Skeletal muscle cell (primary cell): ENCODE measurements at regions not wholly inside any gene's neighbourhood (a gene's known extent, or its start where the extent isn't known, plus 50 kb on each side); places are given as distances from the start of the nearest gene placed in this dataset.
"Not testable (repeated sequence)": the region's sequence is repeated elsewhere in the genome, so short reads cannot be mapped to it uniquely, and the experiment has no call there.

ENCODE experiments used
- DNase-seq: peaks from one replicate; pipeline ENCODE4 v3.0.0-alpha.2; 2010; ENCODE audit warnings: low read depth
- H3K4me3 ChIP-seq: 2 replicates; pipeline ENCODE4 v1.5.1; 2011; ENCODE audit warnings: low read depth, mild to moderate bottlenecking, control low read depth, low read length, moderate library complexity

DNA sequence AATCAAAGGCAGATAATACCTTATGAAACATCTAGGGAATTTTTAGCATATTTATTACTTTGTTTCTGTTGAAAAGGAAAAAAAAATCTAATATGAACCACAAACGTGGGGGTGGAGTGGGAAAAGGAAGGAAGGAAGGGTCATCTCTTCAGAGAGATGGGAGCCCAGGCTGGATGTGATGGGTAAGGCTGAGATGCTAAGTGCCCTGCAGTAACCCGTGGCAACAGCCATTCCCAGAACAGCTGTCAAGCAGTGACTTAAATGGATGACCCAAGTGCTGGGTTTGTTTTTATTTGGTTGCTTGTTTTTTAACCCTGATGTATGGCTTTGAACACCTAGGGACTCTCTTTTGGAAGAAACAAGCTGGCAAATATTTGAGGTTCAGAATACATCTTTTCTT, 50.7 kb upstream of the KLF7 start:
- H3K4me3 ChIP-seq: no peak overlapping the region
- no peak for DNase-seq

DNA sequence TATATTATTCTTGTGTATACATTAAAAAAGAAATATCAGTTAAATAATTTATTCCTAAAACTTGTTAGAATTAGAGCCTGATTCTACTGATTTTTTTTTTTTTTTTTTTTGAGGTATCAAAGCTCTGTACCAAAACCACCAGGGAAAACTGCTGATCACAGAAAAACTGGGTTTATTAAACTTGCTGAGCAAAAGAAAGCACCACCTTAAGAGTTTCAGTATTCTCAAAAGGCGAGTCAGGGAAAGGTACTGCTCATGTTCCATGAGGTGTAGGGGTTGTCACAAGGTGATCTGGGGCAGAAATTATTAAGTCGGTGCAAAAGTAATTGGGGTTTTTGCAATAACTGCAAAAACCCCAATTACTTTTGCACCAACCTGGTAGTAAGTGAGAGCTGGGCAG, 51.7 kb upstream of the KLF7 start:
- DNase-seq: no peak
- no peak overlapping the region for H3K4me3 ChIP-seq

DNA sequence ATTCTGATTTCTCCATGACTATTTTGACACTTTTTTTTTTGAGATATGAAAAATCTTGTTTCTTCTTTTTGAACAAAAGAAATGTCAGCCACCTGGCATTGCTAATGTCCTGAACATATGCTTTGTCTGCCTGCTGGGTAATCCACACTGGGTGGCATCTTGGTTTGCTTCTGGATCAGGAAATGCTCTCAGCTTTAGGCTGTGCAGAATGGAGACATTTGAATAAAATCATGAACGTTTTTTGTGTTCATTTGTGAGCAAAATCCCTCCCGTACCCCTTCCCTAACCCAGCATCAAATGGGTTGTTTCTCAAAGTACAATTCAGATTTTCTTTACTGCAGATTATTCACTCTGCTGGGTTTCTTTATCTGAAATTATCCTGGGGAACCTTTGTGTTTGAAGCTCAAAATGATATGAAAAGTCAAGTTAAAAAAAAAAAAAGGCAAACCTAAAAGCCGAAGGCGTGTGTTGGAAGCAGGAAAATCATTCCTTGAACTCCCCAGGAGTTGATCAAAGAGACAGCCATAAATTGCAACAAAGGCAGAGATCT, 53.4 kb upstream of the KLF7 start:
- no peak overlapping the region for H3K4me3 ChIP-seq
- no peak for DNase-seq

DNA sequence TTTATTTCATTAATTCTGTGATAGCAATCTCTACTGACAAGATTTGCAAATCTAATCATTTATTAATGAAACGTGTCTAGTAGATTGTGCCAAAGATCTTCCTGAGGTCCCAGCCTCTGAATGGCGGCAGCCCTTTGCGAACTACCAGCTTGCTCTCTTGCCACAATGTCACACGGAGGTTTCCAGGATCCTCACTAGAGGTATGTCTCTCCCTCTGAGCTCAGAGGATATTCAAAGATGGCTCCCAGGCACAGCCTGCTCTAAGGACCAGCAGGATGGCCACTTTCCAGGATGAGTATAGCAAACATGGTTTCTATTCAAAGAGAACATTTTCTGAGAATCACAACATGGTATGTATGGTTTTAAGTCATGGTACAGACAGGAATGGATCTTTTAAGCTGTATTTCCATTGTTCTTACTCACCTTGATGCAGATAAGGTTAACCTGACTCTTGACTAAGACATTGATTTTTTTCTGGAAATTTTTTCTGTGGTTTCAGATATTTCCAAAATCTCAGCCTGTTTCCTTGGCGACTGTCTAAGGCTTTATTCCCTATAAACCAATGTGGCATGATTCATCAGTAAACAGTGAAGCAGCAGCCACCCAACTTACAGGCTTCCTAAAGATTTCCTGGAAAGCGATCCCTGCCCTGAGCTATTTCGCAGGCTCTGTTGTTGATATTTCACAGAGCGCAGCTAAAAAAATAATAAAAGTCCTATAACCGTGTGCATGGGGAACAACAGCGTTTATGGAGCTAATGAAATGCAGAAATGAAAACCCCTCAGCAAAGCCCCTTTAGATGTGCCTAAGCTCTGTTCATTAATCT, 54.1 kb upstream of the KLF7 start:
- no peak overlapping the region for H3K4me3 ChIP-seq
- peak; percentile 72 for DNase-seq

DNA sequence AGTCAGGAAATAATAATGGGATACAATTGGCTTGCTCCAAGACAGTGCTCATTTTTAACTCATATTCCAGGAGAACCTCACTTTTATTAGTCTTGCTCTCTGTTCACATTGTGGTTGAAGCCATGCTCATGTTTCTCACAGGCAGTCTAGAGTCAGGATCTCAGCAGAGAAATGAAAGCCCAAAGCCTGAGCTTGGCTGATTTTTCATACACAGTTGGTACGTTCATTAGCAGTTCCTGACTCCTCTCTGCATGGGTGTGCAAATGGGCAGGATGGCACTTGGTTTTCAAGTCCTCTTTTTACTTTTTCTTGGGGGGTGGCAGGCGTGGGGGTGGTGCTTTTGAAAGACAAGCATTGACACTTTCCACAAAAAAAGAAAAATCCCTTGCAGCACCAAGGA, 56.0 kb upstream of the KLF7 start:
- H3K4me3 ChIP-seq: no peak overlapping the region
- DNase-seq: no peak

DNA sequence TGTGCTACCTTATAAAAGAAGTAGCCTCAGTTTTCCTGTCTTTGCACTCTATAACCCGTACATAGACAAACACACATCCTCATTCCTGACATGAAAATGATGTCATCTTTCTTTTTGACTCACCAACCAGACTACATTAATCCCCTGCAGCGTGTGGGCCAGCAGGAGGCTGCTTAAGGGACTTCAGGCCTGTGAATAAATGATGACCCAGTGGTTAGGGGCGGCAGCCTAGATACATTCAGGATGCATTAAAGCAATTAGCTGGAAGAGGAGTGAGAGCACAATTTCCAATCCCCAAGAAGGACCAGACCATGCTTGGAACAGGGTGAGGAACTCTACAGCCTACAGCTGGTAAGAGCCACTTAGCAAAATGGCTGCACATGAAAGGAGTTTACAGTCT, 57.3 kb upstream of the KLF7 start:
- DNase-seq: peak; percentile 67
- no peak overlapping the region for H3K4me3 ChIP-seq

DNA sequence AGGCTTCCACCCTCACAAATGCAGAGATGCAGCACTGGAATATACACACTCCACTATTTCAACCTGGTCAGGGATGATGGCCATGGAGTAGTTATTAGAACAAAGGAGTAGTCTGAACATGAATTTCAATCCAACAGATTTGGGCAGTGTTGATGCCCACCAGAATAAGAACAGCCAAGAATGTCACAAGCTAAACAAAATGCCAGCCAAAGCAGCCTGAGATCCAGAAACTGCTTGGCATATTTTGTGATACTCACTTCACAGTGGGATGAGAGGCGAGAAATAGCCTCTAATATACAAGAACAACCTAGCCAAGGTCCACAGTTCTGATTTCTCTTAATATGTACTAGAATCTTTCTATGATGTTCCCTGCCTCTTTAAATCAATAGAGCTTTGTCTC, 58.6 kb upstream of the KLF7 start:
- no peak for DNase-seq

DNA sequence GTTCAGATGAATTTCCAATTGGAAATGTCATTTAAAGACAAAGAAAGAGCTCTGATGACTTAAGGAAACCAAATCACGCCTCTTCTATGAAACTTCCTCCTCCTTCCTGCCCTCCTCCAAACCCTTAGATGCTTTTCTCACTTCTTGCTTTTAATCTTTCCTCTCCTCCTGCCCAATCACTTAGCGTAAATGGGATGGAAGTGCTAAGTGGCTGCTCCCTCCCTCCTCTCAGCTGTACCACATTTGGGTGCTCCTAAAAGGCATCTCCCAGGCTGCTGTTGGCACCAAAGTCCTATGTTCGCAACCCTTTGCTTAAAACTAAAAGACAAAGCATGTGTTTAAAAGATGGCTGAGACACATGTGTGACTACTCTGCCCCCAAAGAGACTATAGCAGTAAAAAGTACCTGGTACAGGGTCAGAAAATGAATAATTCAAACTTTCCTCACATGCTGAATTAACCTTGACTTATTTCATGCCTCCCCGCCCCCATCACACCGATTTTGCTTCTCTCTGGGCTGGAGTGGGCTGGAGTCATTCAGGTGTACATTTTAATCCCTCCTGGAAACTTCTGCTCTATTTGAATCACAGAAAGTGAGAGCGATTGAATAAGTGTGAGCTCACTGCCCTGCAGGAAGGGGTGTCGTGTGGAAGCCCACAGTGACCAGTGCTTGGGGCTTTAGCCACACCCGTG, 59.2 kb upstream of the KLF7 start:
- H3K4me3 ChIP-seq: no peak overlapping the region
- no peak for DNase-seq

More for the DNA sequence above, 58.6 kb upstream of the KLF7 start:
- no peak overlapping the region for H3K4me3 ChIP-seq

DNA sequence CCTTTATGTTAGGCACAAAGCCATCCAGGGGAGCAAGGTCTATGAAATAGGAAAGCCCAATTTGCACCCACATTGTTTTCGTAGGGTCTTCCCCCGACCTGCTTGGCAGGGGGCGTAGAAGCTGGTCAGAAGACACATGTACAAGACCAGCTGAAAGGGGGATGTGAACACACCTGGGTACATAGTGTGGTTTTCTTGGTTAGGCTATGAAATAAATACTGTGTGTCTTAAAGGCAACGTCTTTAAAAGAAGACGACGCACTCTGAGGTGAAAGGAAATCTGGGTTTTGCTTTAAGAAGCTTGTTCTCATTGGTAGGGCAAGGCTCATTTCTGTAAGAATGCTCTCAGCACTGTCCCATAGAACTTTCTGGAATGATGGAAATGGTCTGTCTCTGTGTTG, 60.0 kb upstream of the KLF7 start:
- no peak overlapping the region for H3K4me3 ChIP-seq
- no peak for DNase-seq

DNA sequence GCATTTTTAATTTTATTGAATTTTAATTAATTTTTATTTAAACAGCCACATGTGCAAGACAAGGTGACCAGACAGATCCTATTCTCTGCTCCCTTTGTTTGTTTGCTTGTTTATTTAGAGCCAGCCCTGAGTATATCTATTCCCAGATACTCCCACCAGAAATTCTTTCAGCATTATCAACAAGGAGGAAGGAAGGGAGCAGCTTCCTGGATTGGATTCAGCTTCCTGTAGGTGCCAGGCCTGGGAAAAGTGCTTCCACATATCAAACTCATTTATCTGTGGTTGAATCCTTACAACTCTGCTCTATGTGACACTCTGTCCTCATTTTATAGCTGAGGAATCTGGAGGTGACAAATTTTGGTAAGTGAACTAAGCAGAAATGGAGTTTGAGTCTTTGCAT, 60.5 kb upstream of the KLF7 start:
- H3K4me3 ChIP-seq: no peak overlapping the region
- DNase-seq: no peak

DNA sequence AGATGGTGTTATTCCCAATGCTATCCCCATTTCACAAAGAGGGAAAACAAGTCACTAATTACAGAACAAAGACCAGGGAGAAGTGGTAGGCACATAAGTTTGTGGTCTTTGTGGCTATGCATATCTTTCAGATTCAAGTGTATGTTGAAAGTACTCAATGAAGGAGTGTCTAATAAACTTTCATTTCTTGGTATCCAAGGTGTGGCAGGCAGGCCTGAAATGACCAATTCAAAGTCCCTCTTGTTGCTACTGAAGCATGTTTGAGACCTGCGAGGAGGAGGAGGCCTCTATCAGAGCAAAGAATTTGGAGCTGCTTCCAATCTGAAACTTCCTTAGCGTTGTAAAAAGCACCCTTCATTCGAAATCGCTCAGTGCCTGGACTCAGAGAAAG, 60.9 kb upstream of the KLF7 start:
- no peak for DNase-seq
- no peak overlapping the region for H3K4me3 ChIP-seq

DNA sequence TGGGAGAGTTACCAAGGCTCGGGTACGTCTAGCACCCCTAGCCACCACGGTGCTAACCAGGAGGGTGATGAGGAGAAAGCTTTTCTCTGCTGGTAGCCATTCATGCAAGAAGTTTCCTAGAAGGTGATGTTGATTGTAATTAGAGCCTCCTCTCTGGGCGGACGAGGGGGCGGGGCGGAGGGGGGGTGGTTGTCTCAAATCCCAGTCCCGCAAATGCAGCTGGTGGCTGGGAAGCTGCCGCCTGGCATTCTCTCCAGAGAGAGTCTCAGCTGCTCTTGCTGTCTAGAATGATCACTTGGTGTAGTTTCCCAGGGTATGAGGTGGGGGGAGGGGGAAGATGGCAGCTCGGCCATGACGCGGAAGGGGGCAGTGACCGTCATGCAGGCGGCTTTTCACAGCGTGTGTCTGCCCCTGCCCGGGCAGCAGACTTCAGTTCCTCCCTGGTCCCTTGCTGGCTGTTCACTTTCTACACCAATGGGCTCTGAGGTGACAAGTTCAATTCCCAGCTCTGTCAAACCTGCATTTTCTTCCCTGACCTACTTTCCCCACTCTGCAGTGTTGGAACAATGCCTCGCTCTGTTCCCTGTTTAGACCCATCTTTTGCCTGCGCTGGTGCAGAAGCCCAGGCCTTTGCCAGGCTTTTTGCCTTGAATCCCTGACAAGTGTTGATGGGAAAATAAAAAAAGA, 61.5 kb upstream of the KLF7 start:
- no peak for DNase-seq

DNA sequence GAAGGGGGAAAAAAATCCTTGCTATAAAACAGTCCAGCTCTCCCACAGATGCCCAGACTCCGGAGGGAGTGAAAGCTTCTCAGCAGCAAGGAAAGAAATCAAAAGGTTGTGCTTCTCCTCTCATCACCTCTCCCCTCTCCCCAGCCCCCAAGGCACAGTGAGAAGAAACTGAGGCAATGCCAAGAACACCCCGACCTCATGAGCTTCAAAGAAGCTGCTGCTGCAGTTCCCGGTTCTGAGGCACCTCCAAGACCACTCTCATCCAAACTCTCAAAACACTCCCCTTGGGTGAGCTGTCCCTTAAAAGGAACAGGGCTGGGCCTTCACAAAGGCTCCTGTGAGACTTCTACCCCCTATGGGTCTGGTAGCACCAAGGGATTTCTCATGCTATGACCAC, 62.0 kb upstream of the KLF7 start:
- H3K4me3 ChIP-seq: no peak overlapping the region
- DNase-seq: no peak

More for the DNA sequence above, 61.5 kb upstream of the KLF7 start:
- H3K4me3 ChIP-seq: no peak overlapping the region

DNA sequence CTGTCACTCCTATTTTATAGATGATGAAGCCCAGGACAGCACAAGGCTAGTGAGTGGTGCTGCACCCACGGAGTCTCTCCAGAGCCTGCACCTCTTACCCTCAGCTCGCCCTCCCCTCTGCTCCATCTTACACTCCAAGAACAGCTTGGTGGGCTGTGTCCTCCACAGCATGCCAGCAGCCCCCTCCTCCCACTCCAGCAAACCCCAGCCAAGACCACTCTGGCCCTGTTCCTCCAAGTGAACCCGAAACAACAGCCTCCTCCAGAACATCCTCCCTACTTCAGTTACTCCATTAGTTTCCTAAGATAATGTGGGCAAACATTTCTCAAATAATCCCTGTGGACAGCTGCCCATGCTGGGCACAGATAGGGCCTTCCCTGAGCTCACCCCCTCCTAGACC, 62.7 kb upstream of the KLF7 start:
- DNase-seq: no peak
- H3K4me3 ChIP-seq: no peak overlapping the region

DNA sequence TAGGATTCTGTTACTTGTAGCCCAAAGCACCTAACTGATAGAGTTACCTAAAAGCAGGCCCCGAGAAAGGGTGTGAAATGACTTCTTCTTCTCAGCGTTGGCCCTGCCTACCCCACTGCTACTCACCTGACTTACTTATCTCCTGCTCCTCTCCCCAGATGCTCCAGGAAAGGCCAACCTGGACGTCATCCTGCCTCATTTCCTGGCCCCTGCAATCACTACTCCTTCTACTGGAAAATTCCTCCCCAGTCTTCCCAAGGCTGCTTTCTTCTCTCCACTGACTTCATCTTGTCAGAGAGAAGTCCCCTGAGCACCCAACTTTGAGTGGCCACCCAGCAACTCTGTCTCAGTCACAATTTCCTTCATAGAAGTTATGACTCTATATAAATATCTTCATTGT, 63.4 kb upstream of the KLF7 start:
- DNase-seq: no peak
- H3K4me3 ChIP-seq: no peak overlapping the region

DNA sequence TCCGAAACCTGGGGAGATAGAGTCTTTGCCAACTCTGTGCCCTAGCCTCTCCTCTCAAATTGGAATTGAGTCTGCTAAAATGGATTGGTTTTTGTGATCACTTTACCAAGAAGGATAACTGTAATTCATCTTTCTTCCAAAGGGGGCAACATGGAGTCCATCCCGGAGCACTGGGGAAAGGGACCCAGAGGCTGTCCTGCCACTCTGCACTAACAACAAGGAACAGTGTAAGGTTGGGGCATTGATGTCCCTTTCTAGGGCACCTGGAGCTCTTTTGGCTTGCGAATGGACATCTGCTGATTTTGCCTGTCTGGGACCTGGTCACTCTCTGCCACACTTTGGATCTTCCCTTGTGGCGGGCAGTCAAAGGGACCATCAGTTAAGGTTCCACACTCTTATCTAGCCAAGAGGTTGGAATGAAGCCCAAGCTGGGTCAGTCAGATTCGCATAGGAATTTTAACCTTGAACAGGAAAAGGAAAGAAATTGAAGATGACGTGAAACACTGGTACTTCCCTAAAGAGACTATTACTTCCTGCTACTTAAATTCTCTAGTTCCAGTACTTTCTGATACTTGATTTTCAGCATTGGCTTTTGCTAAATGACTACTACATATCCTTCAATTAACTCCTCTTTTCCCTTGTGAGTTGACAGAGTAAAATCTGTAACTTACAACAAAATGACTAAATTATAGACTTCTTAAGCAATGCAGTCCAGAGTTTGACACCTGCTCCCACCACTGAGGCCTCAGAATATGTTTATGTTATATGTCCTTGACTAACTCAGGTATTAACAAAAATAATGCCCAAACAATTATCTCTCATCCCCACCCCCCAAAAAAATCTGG, 64.7 kb upstream of the KLF7 start:
- no peak overlapping the region for H3K4me3 ChIP-seq
- DNase-seq: no peak

DNA sequence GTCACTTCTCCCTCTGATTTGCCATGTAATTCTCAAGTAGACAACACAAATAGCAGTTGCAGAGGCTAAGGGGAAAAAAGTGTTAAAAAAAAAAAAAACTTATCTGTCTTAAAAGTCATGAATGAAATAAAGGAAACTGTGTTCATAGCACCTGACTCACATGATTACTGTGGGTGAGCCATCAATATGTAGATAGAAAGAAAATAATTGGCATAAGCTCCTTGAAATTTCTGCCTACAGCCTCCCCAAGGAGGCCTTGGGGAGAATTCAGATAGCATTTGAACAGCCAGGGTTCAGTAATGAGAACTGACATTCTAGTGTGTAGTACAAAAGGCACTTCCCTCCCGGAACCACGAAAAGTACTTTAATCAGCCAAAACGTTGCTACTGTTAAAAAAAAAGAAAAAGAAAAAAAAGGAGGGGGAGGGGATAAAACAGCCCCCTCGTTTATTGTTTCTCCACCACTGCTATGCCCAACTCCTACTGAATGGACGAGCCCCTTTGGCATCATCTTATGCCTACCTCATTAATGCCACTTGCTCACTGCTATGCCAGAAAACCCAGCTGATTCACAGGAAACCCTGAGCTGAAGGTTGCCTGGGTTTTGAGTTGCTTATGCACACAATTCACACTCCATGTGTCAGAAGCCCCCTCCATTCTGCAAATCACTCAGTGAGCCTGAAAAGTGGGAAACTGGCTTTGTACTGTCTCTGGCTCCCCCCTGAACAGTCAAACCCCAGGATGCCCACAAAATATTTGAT, 65.5 kb upstream of the KLF7 start:
- no peak for DNase-seq
- no peak overlapping the region for H3K4me3 ChIP-seq

DNA sequence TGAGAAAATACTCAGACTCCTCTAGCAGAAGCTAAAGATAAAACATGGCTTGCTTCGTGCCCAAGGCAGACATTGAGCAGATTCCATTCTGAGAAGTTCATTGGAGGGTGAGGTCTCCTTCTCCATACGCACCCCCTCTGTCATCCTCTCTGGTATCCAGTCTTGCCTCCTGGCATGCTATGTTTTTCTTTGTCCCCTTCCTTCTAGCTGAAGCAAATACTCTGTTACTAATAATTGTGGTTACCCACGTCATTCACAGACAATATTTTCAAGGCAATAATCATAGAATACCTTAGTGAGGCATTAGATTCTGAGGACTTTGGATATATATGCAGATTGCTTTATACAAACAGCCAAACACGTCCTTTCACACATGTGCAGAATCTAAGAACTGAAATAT, 66.2 kb upstream of the KLF7 start:
- no peak overlapping the region for H3K4me3 ChIP-seq
- DNase-seq: no peak

DNA sequence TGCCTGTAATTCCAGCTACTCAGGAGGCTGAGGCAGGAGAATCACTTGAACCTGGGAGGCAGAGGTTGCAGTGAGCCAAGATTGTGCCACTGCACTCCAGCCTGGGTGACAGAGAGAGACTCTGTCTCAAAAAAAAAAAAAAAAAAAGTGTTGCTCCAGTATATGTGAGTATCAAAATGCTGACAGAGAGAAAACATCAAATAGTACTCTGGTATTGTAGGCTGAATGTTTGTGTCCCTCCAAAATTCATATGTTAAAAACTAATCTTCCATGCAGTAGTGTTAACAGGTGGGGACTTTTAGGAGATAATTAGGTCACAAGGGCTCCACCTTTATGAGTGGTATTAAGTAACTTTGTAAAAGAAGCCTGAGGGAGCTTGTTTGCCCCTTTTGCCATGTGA, 67.4 kb upstream of the KLF7 start:
- DNase-seq, H3K4me3 ChIP-seq: not testable (repeated sequence)
